ENCODE measurements at regions not wholly inside any gene's neighbourhood (a gene's known extent, or its start where the extent isn't known, plus 50 kb on each side); places are given as distances from the start of the nearest gene placed in this dataset.

DNA sequence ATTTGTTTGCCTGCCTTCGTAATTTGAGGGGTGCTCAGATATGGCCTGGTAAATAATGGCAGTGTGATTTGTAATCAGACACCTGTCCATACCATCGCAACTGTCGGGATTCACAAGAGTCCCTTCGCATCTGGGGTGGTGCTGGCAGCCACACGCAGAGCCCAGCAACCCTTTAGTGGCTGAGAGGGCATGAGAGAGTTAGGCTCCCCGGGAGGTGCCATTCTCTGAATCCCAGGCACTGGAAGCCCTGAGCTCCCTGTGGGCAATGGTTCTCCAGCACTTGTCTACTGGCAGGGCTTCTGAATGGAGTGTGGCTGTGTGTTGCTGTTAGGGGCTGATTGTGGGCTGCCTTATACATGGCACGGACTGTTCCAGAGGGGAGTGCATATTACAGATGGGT, 230.1 kb downstream of the EBLN2 start:
- TF ChIP-seq TAF1 (IDR thresholded peaks at IDR 0.05; ENCODE audit: low read depth, low read length) (no peak), MAFK (IDR thresholded peaks at IDR 0.05; ENCODE audit: low read depth, low read length) (no peak), SIRT6 (IDR thresholded peaks at IDR 0.05; ENCODE audit: low read length) (no peak), RAD21 (IDR thresholded peaks at IDR 0.05 in 1 of 2, conservative IDR thresholded peaks at IDR 0.05 in 1 of 2; ENCODE audit: low read depth in 2 of 2, low read length in 2 of 2) (no peak), SP1 (IDR thresholded peaks at IDR 0.05; ENCODE audit: low read depth, low read length) (no peak), TCF12 (IDR thresholded peaks at IDR 0.05; ENCODE audit: low read depth, low read length) (no peak), CHD2 (IDR thresholded peaks at IDR 0.05; ENCODE audit: low read length) (no peak), POLR2A (IDR thresholded peaks at IDR 0.05; ENCODE audit: control extremely low read depth in 1 of 2, low read depth in 2 of 2, low read length in 2 of 2) (no peak)
- TF ChIP-seq, protein P1, sequence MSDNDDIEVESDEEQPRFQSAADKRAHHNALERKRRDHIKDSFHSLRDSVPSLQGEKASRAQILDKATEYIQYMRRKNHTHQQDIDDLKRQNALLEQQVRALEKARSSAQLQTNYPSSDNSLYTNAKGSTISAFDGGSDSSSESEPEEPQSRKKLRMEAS (IDR thresholded peaks at IDR 0.05), result no peak
- TF ChIP-seq, protein P2, sequence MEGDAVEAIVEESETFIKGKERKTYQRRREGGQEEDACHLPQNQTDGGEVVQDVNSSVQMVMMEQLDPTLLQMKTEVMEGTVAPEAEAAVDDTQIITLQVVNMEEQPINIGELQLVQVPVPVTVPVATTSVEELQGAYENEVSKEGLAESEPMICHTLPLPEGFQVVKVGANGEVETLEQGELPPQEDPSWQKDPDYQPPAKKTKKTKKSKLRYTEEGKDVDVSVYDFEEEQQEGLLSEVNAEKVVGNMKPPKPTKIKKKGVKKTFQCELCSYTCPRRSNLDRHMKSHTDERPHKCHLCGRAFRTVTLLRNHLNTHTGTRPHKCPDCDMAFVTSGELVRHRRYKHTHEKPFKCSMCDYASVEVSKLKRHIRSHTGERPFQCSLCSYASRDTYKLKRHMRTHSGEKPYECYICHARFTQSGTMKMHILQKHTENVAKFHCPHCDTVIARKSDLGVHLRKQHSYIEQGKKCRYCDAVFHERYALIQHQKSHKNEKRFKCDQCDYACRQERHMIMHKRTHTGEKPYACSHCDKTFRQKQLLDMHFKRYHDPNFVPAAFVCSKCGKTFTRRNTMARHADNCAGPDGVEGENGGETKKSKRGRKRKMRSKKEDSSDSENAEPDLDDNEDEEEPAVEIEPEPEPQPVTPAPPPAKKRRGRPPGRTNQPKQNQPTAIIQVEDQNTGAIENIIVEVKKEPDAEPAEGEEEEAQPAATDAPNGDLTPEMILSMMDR (IDR thresholded peaks at IDR 0.05; ENCODE audit: control extremely low read depth in 1 of 3, insufficient read depth in 1 of 3, low read depth in 1 of 3, low read length in 3 of 3), result no peak
- TF ChIP-seq, protein P3, sequence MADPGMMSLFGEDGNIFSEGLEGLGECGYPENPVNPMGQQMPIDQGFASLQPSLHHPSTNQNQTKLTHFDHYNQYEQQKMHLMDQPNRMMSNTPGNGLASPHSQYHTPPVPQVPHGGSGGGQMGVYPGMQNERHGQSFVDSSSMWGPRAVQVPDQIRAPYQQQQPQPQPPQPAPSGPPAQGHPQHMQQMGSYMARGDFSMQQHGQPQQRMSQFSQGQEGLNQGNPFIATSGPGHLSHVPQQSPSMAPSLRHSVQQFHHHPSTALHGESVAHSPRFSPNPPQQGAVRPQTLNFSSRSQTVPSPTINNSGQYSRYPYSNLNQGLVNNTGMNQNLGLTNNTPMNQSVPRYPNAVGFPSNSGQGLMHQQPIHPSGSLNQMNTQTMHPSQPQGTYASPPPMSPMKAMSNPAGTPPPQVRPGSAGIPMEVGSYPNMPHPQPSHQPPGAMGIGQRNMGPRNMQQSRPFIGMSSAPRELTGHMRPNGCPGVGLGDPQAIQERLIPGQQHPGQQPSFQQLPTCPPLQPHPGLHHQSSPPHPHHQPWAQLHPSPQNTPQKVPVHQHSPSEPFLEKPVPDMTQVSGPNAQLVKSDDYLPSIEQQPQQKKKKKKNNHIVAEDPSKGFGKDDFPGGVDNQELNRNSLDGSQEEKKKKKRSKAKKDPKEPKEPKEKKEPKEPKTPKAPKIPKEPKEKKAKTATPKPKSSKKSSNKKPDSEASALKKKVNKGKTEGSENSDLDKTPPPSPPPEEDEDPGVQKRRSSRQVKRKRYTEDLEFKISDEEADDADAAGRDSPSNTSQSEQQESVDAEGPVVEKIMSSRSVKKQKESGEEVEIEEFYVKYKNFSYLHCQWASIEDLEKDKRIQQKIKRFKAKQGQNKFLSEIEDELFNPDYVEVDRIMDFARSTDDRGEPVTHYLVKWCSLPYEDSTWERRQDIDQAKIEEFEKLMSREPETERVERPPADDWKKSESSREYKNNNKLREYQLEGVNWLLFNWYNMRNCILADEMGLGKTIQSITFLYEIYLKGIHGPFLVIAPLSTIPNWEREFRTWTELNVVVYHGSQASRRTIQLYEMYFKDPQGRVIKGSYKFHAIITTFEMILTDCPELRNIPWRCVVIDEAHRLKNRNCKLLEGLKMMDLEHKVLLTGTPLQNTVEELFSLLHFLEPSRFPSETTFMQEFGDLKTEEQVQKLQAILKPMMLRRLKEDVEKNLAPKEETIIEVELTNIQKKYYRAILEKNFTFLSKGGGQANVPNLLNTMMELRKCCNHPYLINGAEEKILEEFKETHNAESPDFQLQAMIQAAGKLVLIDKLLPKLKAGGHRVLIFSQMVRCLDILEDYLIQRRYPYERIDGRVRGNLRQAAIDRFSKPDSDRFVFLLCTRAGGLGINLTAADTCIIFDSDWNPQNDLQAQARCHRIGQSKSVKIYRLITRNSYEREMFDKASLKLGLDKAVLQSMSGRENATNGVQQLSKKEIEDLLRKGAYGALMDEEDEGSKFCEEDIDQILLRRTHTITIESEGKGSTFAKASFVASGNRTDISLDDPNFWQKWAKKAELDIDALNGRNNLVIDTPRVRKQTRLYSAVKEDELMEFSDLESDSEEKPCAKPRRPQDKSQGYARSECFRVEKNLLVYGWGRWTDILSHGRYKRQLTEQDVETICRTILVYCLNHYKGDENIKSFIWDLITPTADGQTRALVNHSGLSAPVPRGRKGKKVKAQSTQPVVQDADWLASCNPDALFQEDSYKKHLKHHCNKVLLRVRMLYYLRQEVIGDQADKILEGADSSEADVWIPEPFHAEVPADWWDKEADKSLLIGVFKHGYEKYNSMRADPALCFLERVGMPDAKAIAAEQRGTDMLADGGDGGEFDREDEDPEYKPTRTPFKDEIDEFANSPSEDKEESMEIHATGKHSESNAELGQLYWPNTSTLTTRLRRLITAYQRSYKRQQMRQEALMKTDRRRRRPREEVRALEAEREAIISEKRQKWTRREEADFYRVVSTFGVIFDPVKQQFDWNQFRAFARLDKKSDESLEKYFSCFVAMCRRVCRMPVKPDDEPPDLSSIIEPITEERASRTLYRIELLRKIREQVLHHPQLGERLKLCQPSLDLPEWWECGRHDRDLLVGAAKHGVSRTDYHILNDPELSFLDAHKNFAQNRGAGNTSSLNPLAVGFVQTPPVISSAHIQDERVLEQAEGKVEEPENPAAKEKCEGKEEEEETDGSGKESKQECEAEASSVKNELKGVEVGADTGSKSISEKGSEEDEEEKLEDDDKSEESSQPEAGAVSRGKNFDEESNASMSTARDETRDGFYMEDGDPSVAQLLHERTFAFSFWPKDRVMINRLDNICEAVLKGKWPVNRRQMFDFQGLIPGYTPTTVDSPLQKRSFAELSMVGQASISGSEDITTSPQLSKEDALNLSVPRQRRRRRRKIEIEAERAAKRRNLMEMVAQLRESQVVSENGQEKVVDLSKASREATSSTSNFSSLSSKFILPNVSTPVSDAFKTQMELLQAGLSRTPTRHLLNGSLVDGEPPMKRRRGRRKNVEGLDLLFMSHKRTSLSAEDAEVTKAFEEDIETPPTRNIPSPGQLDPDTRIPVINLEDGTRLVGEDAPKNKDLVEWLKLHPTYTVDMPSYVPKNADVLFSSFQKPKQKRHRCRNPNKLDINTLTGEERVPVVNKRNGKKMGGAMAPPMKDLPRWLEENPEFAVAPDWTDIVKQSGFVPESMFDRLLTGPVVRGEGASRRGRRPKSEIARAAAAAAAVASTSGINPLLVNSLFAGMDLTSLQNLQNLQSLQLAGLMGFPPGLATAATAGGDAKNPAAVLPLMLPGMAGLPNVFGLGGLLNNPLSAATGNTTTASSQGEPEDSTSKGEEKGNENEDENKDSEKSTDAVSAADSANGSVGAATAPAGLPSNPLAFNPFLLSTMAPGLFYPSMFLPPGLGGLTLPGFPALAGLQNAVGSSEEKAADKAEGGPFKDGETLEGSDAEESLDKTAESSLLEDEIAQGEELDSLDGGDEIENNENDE (IDR thresholded peaks at IDR 0.05; ENCODE audit: insufficient replicate concordance, low read length), result no peak
